CD4-positive, alpha-beta T cell (primary cell): ENCODE measurements at regions not wholly inside any gene's neighbourhood (a gene's known extent, or its start where the extent isn't known, plus 50 kb on each side); places are given as distances from the start of the nearest gene placed in this dataset.

Experiments
- ATAC-seq: fragments of 200-7000 bp; cut with Tn5 transposase; one replicate; pipeline ENCODE4 v1.10.0; 2022; ENCODE audit warnings: mild to moderate bottlenecking; ENCODE audit not compliant: poor library complexity
- CTCF ChIA-PET: fragments of 350-600 bp; sonication (Branson Sonifier 250); formaldehyde crosslinking; loops from one replicate; lab custom pipeline; 2021; ENCODE audit warnings: antibody characterized with exemption, inconsistent platforms; lab: Charles Lee
- POLR2A ChIA-PET: fragments of 350-600 bp; sonication (Branson Sonifier 250); formaldehyde crosslinking; loops from one replicate; lab custom pipeline; 2021; ENCODE audit warnings: antibody characterized with exemption, inconsistent platforms; lab: Charles Lee
- DNase-seq, 14 experiments: peaks; one replicate each; pipeline ENCODE4 v3.0.0-alpha.2; 2013 to 2020; ENCODE audit warnings: mixed read lengths in 2 of 14
- H3K27ac ChIP-seq, 2 donors: one replicate each; pipeline versions ENCODE4 v1.5.1 to v1.7.0; 2013; ENCODE audit warnings: low read length in 2 of 2, low read depth in 1 of 2, mild to moderate bottlenecking in 1 of 2
- H3K27me3 ChIP-seq, 2 experiments: 1 replicate in 1 of 2; 2 replicates in 1 of 2; pipeline versions ENCODE4 v1.6.1 to v1.7.0; 2013; ENCODE audit warnings: low read length in 2 of 2, control low read depth in 1 of 2, mild to moderate bottlenecking in 1 of 2, moderate library complexity in 1 of 2; ENCODE audit not compliant: insufficient read depth in 2 of 2, control insufficient read depth in 1 of 2
- H3K36me3 ChIP-seq: one replicate; pipeline ENCODE4 v1.6.1; 2013; ENCODE audit warnings: low read length, control low read depth; ENCODE audit not compliant: insufficient read depth
- H3K4me1 ChIP-seq: one replicate; pipeline ENCODE4 v1.6.1; 2013; ENCODE audit warnings: low read length, control low read depth; ENCODE audit not compliant: insufficient read depth
- H3K4me3 ChIP-seq: one replicate; pipeline ENCODE4 v1.5.1; 2013; ENCODE audit warnings: mild to moderate bottlenecking, low read length, moderate library complexity
- H3K9me3 ChIP-seq, 2 experiments: 1 replicate in 1 of 2; 2 replicates in 1 of 2; pipeline versions ENCODE4 v1.6.1 to v1.7.0; 2013; ENCODE audit warnings: low read length in 2 of 2, mild to moderate bottlenecking in 2 of 2, control low read depth in 1 of 2, moderate library complexity in 1 of 2; ENCODE audit not compliant: control insufficient read depth in 1 of 2, insufficient read depth in 1 of 2
- H3K27ac Mint-ChIP-seq: one replicate; pipeline ENCODE4 v1.8.0; 2020; ENCODE audit warnings: mixed read lengths
- H3K27me3 Mint-ChIP-seq: one replicate; pipeline ENCODE4 v1.8.0; 2021; ENCODE audit warnings: mixed read lengths
- H3K36me3 Mint-ChIP-seq: one replicate; pipeline ENCODE4 v1.8.0; 2021; ENCODE audit warnings: low read depth, mixed read lengths
- H3K4me1 Mint-ChIP-seq: one replicate; pipeline ENCODE4 v1.8.0; 2021; ENCODE audit warnings: low read depth, mixed read lengths
- H3K4me3 Mint-ChIP-seq: one replicate; pipeline ENCODE4 v1.8.0; 2020; ENCODE audit warnings: mild to moderate bottlenecking, mixed read lengths
- H3K9me3 Mint-ChIP-seq: one replicate; pipeline ENCODE4 v1.8.0; 2020; ENCODE audit warnings: mixed read lengths
- CTCF ChIP-seq: fragments of 200-600 bp; IDR thresholded peaks from one replicate; pipeline ENCODE4 v1.8.0; 2022; ENCODE audit warnings: antibody characterized with exemption, mild to moderate bottlenecking
- intact Hi-C, 2 experiments: fragments of 100-400 bp; cut with DNase I in 1 of 2; cut with micrococcal nuclease in 1 of 2; formaldehyde crosslinking; loops; one replicate each; pipeline versions ENCODE4 v1.15.1 to v1.9.0; 2023 to 2025; cut with DNase I, micrococcal nuclease

DNA sequence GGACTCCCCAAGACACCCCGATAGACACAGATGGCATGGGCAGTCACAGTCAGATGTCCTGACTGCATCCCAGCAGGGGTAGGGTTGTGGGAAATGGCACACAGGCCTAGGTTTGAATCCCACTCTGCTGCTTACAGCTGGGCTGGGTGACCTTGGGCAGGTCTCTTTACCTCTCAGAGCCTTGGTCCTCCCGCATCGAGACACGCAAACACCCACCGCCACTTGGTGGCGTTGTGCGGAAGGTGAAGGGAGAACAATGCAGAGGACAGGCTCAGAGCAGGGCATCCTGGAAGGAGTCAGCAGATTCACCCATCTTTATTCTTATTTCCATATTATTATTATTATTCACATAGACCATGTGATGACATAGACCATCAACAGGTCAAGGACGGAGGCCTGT, 140.5 kb downstream of the MIAT start:
- no peak overlapping the region for H3K27ac ChIP-seq
- intact Hi-C loops, result no loop called here
- TF ChIP-seq CTCF, result no peak
- ChIA-PET CTCF (no interaction called here), POLR2A (no interaction called here)
- H3K4me3 ChIP-seq, result no peak overlapping the region
- Mint-ChIP-seq H3K4me1 (no peaks in the 10 kb centered on the region), H3K9me3 (no peaks in the 10 kb centered on the region), H3K36me3 (peaks cover 33% of the 10 kb centered on the region), H3K27ac (no peak overlapping the region), H3K27me3 (no peaks in the 10 kb centered on the region), H3K4me3 (no peak overlapping the region)
- H3K36me3 ChIP-seq, result peaks cover 12% of the 10 kb centered on the region
- H3K4me1 ChIP-seq, result no peaks in the 10 kb centered on the region
- H3K9me3 ChIP-seq, result no peaks in the 10 kb centered on the region
- H3K27me3 ChIP-seq, result no peaks in the 10 kb centered on the region
- no peak for ATAC-seq
- no peak for DNase-seq

GRCh38 chr22:26798462-26799065, 141.2 kb downstream of the MIAT start:
- Mint-ChIP-seq H3K27me3 (no peaks in the 10 kb centered on the region), H3K4me1 (no peaks in the 10 kb centered on the region), H3K9me3 (no peaks in the 10 kb centered on the region), H3K27ac (no peak overlapping the region), H3K36me3 (peaks cover 27% of the 10 kb centered on the region), H3K4me3 (no peak overlapping the region)
- TF ChIP-seq CTCF, result no peak
- H3K4me1 ChIP-seq, result no peaks in the 10 kb centered on the region
- ATAC-seq (no peak), DNase-seq (no peak)
- POLR2A ChIA-PET, result no interaction called here
- H3K36me3 ChIP-seq, result peaks cover 7% of the 10 kb centered on the region
- CTCF ChIA-PET, result no interaction called here
- no peak overlapping the region for H3K27ac ChIP-seq
- H3K9me3 ChIP-seq, result no peaks in the 10 kb centered on the region
- H3K4me3 ChIP-seq, result no peak overlapping the region
- intact Hi-C loops, result no loop called here
- no peaks in the 10 kb centered on the region for H3K27me3 ChIP-seq

DNA sequence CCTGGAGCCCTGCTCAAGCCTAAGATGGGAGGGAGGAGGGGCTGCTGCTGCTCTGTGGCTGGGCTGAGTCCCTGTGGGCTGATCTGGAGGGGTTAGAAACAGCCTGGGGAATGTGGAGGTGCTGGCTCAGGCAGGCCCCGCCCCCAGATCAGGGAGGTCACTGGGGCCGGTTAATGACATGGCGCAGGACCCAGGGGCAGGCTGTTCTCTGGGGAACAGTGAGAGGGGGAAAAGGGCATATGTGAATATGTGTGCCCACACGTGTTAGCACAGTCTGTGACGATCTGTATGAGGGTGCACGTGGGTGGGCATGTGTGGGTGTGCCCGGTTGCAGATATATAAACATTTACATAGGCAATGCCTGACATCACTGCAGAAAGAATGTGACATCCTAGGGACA, 143.5 kb downstream of the MIAT start:
- no peaks in the 10 kb centered on the region for H3K27me3 Mint-ChIP-seq
- Histone ChIP-seq H3K36me3 (peaks cover 3% of the 10 kb centered on the region), H3K27ac (no peak overlapping the region), H3K4me1 (no peaks in the 10 kb centered on the region), H3K4me3 (no peak overlapping the region), H3K9me3 (no peaks in the 10 kb centered on the region), H3K27me3 (no peaks in the 10 kb centered on the region)
- no peaks in the 10 kb centered on the region for H3K4me1 Mint-ChIP-seq
- no peak for ATAC-seq
- no peak for DNase-seq
- peaks cover 12% of the 10 kb centered on the region for H3K36me3 Mint-ChIP-seq
- no peak overlapping the region for H3K4me3 Mint-ChIP-seq
- CTCF ChIA-PET, result no interaction called here
- intact Hi-C loops, result no loop called here
- no peak overlapping the region for H3K27ac Mint-ChIP-seq
- POLR2A ChIA-PET, result no interaction called here
- no peak for TF ChIP-seq CTCF
- H3K9me3 Mint-ChIP-seq, result no peaks in the 10 kb centered on the region
